ENCODE measurements at regions not wholly inside any gene's neighbourhood (a gene's known extent, or its start where the extent isn't known, plus 50 kb on each side); places are given as distances from the start of the nearest gene placed in this dataset.

GRCh38 chr9:80091526-80091925 is 519.8 kb downstream of the TLE4 start:
- TF ChIP-seq CTCF (IDR thresholded peaks at IDR 0.05) (no peak), POLR2A (IDR thresholded peaks at IDR 0.05) (no peak)
